SK-N-SH treated with all-trans-retinoic acid at 6 μM for 48 hours (cell line): ENCODE measurements at regions not wholly inside any gene's neighbourhood (a gene's known extent, or its start where the extent isn't known, plus 50 kb on each side); places are given as distances from the start of the nearest gene placed in this dataset.

ENCODE experiments used
- ATAC-seq: fragments of 200-7000 bp; cut with Tn5 transposase; 3 replicates; pipeline ENCODE4 v1.9.1; 2020; ENCODE audit warnings: mild to moderate bottlenecking, moderate library complexity
- ARNTL ChIP-seq: fragments of 450-650 bp; formaldehyde crosslinking; IDR thresholded peaks from 2 replicates; pipeline ENCODE4 v1.5.0; 2020; ENCODE audit warnings: low read depth, mild to moderate bottlenecking, moderate library complexity, borderline replicate concordance
- BACH2 ChIP-seq: fragments of 250-450 bp; sonication (Bioruptor Pico); IDR thresholded peaks from 2 replicates; pipeline ENCODE4 v1.9.0; 2021; ENCODE audit warnings: mild to moderate bottlenecking, borderline replicate concordance
- CREB5 ChIP-seq: fragments of 250-450 bp; sonication (Bioruptor Pico); IDR thresholded peaks from 2 replicates; pipeline ENCODE4 v1.5.1; 2020; ENCODE audit warnings: low read depth, mild to moderate bottlenecking, moderate library complexity
- CSDC2 ChIP-seq: fragments of 250-450 bp; sonication (Bioruptor Pico); IDR thresholded peaks from 2 replicates; pipeline ENCODE4 v1.5.0; 2020; ENCODE audit warnings: mild to moderate bottlenecking, moderate library complexity
- CSRNP3 ChIP-seq: fragments of 250-450 bp; sonication (Bioruptor Pico); IDR thresholded peaks from 2 replicates; pipeline ENCODE4 v1.5.1; 2021; ENCODE audit warnings: mild to moderate bottlenecking, moderate library complexity
- ESRRG ChIP-seq: fragments of 250-450 bp; sonication (Bioruptor Pico); IDR thresholded peaks from 2 replicates; pipeline ENCODE4 v1.6.1; 2021; ENCODE audit warnings: mild to moderate bottlenecking
- GLIS3 ChIP-seq: fragments of 250-450 bp; sonication (Bioruptor Pico); IDR thresholded peaks from 2 replicates; pipeline ENCODE4 v1.5.0; 2020; ENCODE audit warnings: mild to moderate bottlenecking, moderate library complexity
- ISL1 ChIP-seq: fragments of 250-450 bp; sonication (Bioruptor Pico); IDR thresholded peaks from 2 replicates; pipeline ENCODE4 v2.1.2; 2022; ENCODE audit warnings: mild to moderate bottlenecking, moderate library complexity
- OSR1 ChIP-seq: fragments of 250-450 bp; sonication (Bioruptor Pico); IDR thresholded peaks from 2 replicates; pipeline ENCODE4 v1.8.0; 2022; ENCODE audit warnings: moderate library complexity, mild to moderate bottlenecking, inconsistent platforms
- PATZ1 ChIP-seq: fragments of 250-450 bp; sonication (Bioruptor Pico); IDR thresholded peaks from 2 replicates; pipeline ENCODE4 v1.8.0; 2020; ENCODE audit warnings: mild to moderate bottlenecking, moderate library complexity, borderline replicate concordance
- POU6F1 ChIP-seq: fragments of 250-450 bp; sonication (Bioruptor Pico); IDR thresholded peaks from 2 replicates; pipeline ENCODE4 v1.8.0; 2021; ENCODE audit warnings: low read depth, mild to moderate bottlenecking, moderate library complexity, borderline replicate concordance
- RARB ChIP-seq: fragments of 250-450 bp; sonication (Bioruptor Pico); IDR thresholded peaks from 2 replicates; pipeline ENCODE4 v1.8.0; 2021; ENCODE audit warnings: mild to moderate bottlenecking, moderate library complexity
- SNAI2 ChIP-seq: fragments of 250-450 bp; sonication (Bioruptor Pico); IDR thresholded peaks from 2 replicates; pipeline ENCODE4 v1.5.0; 2020; ENCODE audit warnings: mild to moderate bottlenecking, moderate library complexity
- TOX ChIP-seq: fragments of 250-450 bp; sonication (Bioruptor Pico); IDR thresholded peaks from 2 replicates; pipeline ENCODE4 v1.8.0; 2021; ENCODE audit warnings: mild to moderate bottlenecking, moderate library complexity, borderline replicate concordance
- ZFP3 ChIP-seq: fragments of 250-450 bp; sonication (Bioruptor Pico); IDR thresholded peaks from 2 replicates; pipeline ENCODE4 v1.5.0; 2020; ENCODE audit warnings: mild to moderate bottlenecking, moderate library complexity
- ZFP30 ChIP-seq: fragments of 450-650 bp; formaldehyde crosslinking; IDR thresholded peaks from 2 replicates; pipeline ENCODE4 v1.5.0; 2022; ENCODE audit warnings: mild to moderate bottlenecking, moderate library complexity
- ZNF565 ChIP-seq: fragments of 450-650 bp; formaldehyde crosslinking; conservative IDR thresholded peaks from 2 replicates; pipeline ENCODE4 v1.5.0; 2020; ENCODE audit warnings: low read depth, mild to moderate bottlenecking, moderate library complexity
- ZNF70 ChIP-seq: fragments of 450-650 bp; formaldehyde crosslinking; IDR thresholded peaks from 2 replicates; pipeline ENCODE4 v1.5.0; 2020; ENCODE audit warnings: mild to moderate bottlenecking, moderate library complexity
- ZNF8 ChIP-seq: fragments of 450-650 bp; formaldehyde crosslinking; IDR thresholded peaks from 2 replicates; pipeline ENCODE4 v1.5.0; 2020; ENCODE audit warnings: mild to moderate bottlenecking, moderate library complexity
- TF ChIP-seq, protein P1 (sequence below): fragments of 250-450 bp; sonication (Bioruptor Pico); IDR thresholded peaks from 2 replicates; pipeline ENCODE4 v1.5.0; 2020; ENCODE audit warnings: mild to moderate bottlenecking, moderate library complexity

GRCh38 chr12:89983622-89984021, 275.0 kb upstream of the ATP2B1 start:
- TF ChIP-seq GLIS3 (CRISPR knock-in tag), result no peak
- no peak for TF ChIP-seq ZNF70 (CRISPR knock-in tag)
- TF ChIP-seq ARNTL (CRISPR knock-in tag), result no peak
- no peak for TF ChIP-seq TOX (CRISPR knock-in tag)
- no peak for TF ChIP-seq CSDC2 (CRISPR knock-in tag)
- TF ChIP-seq ZNF8 (CRISPR knock-in tag), result no peak
- no peak for TF ChIP-seq PATZ1
- TF ChIP-seq ZFP3 (CRISPR knock-in tag), result no peak
- TF ChIP-seq CREB5, result no peak
- TF ChIP-seq CSRNP3 (CRISPR knock-in tag), result no peak
- no peak for TF ChIP-seq OSR1 (CRISPR knock-in tag)
- TF ChIP-seq, protein P1, sequence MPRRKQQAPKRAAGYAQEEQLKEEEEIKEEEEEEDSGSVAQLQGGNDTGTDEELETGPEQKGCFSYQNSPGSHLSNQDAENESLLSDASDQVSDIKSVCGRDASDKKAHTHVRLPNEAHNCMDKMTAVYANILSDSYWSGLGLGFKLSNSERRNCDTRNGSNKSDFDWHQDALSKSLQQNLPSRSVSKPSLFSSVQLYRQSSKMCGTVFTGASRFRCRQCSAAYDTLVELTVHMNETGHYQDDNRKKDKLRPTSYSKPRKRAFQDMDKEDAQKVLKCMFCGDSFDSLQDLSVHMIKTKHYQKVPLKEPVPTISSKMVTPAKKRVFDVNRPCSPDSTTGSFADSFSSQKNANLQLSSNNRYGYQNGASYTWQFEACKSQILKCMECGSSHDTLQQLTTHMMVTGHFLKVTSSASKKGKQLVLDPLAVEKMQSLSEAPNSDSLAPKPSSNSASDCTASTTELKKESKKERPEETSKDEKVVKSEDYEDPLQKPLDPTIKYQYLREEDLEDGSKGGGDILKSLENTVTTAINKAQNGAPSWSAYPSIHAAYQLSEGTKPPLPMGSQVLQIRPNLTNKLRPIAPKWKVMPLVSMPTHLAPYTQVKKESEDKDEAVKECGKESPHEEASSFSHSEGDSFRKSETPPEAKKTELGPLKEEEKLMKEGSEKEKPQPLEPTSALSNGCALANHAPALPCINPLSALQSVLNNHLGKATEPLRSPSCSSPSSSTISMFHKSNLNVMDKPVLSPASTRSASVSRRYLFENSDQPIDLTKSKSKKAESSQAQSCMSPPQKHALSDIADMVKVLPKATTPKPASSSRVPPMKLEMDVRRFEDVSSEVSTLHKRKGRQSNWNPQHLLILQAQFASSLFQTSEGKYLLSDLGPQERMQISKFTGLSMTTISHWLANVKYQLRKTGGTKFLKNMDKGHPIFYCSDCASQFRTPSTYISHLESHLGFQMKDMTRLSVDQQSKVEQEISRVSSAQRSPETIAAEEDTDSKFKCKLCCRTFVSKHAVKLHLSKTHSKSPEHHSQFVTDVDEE (CRISPR knock-in tag), result no peak
- no peak for TF ChIP-seq ZNF565 (CRISPR knock-in tag)
- TF ChIP-seq ISL1 (CRISPR knock-in tag), result no peak
- TF ChIP-seq POU6F1 (CRISPR knock-in tag), result no peak
- ATAC-seq, result no peak

DNA sequence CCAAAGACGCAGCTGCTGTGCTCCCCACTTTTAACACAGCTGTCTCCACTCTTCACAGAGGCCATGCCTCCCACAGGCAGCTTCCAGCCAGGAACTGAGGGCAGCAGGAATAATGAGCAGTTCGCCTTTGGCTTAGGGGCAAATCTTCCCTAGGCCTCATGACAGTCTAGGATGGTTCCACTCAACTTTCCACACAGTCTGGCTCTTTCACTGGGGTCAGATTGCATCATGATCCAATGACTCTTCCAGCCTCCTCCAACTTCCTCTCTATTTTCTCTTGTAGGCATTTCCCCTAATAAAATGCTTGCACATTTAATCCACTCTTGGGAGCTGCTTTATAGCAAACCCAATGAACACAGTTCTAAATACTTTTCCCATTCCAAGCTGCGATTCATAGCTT, 271.6 kb upstream of the ATP2B1 start:
- no peak for ATAC-seq
- TF ChIP-seq ESRRG, result no peak
- no peak for TF ChIP-seq ZNF70 (CRISPR knock-in tag)
- no peak for TF ChIP-seq CSDC2 (CRISPR knock-in tag)
- no peak for TF ChIP-seq ISL1 (CRISPR knock-in tag)
- TF ChIP-seq SNAI2 (CRISPR knock-in tag), result no peak
- no peak for TF ChIP-seq ZNF565 (CRISPR knock-in tag)
- no peak for TF ChIP-seq RARB (CRISPR knock-in tag)
- TF ChIP-seq PATZ1, result no peak
- TF ChIP-seq ZNF8 (CRISPR knock-in tag), result no peak
- TF ChIP-seq BACH2 (CRISPR knock-in tag), result no peak
- TF ChIP-seq CSRNP3 (CRISPR knock-in tag), result no peak
- TF ChIP-seq TOX (CRISPR knock-in tag), result no peak
- no peak for TF ChIP-seq ZFP30 (CRISPR knock-in tag)
- TF ChIP-seq, protein P1 (CRISPR knock-in tag), result no peak
- no peak for TF ChIP-seq POU6F1 (CRISPR knock-in tag)
